Stimulated activated CD4-positive, alpha-beta T cell treated with anti-CD3 and anti-CD28 coated beads, Interleukin-4, amount 100 ng/mL, for 4 hours (primary cell): ENCODE measurements at regions not wholly inside any gene's neighbourhood (a gene's known extent, or its start where the extent isn't known, plus 50 kb on each side); places are given as distances from the start of the nearest gene placed in this dataset.
"Not testable (repeated sequence)": the region's sequence is repeated elsewhere in the genome, so short reads cannot be mapped to it uniquely, and the experiment has no call there.

ENCODE experiments used
- DNase-seq, 2 experiments: peaks; one replicate each; pipeline ENCODE4 v3.0.0-alpha.2; 2020

DNA sequence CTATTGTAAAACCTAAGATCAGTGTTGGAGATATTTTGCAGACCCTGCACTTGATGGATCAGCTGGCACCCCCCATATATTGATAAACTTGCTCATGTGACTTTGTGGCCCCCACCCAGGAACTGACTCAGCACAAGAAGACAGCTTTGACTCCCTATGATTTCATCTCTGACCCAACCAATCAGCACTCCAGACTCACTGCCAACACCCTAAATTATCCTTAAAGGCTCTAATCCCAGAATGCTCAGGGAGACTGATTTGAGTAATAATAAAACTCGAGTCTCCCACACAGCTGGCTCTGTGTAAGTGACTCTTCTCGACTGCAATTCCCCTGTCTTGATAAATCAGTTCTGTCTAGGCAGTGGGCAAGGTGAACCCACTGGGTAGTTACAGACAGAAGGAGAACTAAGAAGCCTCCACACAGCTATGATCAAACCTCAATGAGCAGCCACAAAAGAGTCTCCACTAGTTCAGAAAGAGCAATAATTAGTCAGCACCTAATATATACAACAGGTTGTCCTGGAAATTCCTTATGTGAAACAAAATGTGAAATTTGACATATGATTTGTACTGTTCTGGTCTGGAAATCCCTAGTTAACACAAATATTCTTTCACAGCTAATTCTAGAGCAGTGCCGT lies 52.2 kb downstream of the ACTL7B start:
- DNase-seq: no peak

DNA sequence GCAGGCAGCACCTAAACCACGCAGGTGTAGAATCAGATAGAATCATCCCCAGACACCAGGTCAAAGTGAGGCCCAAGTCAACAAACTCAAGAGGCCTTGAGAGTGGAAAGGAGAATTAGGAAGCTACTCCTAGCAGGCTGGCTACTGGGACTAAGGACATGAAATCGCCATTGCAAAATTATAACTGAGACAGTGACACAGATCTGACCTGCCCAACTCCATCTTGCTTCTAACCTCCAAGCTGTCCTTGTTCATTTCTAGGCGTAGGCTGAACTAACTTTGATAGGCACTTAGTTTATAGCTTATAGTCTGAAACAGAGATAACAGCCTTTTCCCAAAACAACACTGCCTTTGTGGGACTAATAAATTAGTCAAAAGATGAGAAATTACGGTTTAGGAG lies 52.8 kb downstream of the ACTL7B start:
- DNase-seq: no peak

DNA sequence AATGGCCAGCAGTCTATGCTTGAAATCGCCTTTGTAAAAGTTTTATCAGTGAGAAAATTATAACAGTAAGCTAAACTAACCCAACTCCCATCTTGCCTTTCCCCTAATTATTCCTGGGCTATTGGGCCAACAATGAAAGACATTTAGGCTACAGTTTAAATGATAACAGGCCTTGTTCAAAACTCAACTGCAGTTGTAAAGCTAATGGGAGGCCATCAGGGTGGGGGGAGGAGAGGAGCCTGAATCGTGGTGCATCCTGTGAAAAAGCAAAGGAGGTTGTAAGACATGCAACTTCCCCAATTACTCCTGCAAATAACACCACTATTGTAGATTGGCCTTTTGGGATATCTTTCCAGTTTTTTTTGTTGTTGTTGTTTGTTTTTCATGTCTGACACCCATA lies 53.8 kb downstream of the ACTL7B start:
- no peak for DNase-seq

DNA sequence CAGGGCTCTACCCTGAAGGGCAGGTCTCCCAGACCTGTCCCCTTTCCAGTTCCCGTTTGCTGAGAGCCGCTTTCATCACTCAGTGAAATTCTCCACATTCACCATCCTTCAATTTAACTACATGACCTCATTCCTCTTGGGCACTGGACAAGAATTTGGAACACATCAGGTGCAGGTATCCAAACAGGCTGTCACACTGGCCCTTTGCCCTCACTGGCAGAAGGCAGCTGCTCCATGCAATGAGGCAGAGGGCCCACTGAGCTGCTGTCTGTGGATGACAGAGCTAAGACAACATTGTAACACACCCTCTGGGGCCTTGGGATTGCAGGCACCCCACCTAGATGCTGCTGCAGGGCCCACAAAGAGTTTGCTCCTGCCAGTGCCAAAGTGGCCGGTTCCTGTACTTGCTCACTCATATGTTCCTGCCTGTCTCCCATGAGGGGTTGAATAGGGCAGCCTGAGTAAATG lies 55.1 kb downstream of the ACTL7B start:
- no peak for DNase-seq

DNA sequence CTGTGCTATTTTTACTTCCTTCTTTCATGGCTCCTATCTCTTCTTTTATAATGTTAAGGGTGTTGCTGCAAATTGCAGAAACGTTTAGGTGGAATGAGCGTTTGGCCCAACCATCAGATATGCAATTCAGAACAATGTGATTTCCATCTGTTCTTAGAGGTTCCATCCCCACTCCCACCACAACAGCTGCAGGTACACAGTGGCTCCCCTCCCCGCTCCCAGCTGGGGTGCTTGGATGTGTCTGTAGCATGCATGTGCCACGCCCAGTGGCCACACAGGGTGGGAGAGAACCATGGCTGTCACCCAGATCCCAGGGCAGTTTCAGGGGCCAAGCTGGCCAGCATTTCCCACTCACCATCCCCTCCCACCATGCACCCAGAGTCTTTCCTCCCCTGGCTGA lies 62.2 kb downstream of the ACTL7B start:
- DNase-seq: no peak

DNA sequence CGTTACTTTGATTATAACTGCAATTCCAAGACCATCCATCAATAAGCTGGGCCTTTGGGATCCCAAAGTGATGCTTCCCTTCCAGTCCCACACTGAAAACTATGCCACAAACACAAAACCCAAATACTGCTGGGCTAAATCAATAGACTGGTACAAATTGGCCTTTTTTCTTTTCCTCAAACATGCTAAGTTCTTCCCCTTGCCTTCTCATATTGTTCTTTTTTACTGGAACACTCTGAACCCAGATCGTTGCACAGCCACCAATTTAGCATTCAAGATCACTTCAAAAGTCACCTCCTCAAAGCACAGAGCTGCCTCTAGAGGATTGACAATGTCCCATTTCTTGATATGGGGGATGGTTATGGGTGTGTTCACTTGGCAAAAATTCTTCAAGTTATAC lies 66.0 kb downstream of the ACTL7B start:
- no peak for DNase-seq

DNA sequence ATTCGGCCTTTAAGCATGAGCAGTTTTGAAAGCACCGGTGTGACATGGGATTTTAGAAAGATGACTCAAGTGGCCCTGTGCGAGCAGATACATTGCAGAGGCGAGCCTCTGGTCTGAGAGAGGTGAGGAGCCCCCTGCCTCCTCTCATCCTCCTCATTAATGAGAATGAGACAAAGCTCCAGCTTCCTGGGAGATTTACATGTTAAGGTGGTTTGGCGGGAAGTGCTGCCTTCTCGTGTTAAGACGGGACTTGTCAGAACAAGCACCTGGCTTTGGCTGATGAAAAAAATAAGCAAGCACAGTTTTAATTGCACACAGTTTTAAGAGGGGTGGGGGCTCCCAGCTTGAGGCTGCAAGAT lies 68.1 kb downstream of the ACTL7B start:
- DNase-seq: no peak

DNA sequence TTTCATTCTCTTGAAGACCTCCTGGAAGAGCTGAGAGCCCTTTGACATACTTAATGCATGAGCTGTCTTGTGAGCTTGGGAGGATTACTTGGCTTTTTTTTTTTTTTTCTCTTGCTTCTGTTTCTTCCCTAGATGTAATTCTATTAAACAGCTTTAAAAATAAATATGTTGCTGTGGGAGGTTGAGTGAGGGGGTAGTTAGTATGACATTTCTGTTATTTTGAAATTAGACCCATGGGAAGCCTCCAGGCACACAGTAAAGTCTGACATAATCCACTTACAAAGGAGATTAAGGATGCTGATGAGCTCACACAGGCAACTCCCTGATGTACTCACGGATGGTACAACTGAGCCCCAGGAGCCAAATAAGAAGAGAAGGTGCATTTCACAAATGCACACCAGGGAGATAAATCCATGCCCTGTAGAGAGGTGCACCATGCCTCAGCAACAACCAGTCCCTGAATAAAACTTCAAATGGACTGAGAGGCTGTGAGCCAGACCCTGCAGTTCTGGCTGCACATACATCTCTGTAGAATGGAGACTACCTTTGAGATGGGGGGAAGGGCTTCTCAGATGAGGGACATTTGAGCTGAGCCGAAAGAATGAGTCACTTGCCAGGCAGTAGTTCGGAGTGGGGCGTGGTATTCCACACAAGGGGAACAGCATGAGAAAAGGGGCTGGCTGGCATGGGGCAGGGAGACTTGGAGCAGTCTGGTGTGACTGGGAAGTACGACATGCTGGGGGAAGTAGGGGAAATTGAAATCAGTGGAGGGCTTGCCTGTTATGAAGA lies 68.7 kb downstream of the ACTL7B start:
- DNase-seq: no peak

DNA sequence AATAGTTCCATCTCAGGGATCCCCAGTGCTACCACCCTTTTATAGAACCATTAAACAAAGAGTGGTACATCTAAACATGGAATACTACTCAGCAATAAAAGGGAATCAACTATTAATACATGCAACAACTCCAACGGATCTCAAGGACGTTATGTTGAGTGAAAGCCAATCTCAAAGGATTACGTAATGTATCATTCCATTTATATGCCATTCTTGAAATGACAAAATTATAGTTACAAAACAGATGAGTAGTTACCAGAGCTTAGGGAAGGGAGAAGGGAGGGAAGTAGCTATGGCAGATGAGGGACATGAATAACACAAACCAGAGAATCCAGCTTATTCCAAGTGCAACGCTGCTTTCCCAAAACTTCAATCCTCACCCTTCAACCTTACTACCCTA lies 69.5 kb downstream of the ACTL7B start:
- no peak for DNase-seq

DNA sequence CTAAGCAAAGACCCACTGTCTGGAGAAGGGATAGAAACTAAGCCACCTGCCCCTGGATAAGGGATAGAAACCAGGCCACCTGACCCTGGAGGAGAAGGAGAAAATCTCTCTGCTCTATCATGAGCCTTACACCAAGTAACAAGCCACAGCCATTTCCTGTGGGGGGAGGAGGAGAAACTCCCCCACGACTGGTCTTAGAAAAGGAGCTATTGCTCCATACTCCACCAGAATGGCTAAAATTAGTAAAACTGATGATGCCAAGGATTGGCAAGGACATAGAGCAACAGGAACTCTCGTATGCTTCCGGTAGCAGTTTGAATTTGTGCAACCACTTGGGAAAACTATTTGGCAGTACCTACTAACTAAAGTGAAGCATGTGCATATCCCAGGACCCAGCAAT lies 70.8 kb downstream of the ACTL7B start:
- DNase-seq: no peak

DNA sequence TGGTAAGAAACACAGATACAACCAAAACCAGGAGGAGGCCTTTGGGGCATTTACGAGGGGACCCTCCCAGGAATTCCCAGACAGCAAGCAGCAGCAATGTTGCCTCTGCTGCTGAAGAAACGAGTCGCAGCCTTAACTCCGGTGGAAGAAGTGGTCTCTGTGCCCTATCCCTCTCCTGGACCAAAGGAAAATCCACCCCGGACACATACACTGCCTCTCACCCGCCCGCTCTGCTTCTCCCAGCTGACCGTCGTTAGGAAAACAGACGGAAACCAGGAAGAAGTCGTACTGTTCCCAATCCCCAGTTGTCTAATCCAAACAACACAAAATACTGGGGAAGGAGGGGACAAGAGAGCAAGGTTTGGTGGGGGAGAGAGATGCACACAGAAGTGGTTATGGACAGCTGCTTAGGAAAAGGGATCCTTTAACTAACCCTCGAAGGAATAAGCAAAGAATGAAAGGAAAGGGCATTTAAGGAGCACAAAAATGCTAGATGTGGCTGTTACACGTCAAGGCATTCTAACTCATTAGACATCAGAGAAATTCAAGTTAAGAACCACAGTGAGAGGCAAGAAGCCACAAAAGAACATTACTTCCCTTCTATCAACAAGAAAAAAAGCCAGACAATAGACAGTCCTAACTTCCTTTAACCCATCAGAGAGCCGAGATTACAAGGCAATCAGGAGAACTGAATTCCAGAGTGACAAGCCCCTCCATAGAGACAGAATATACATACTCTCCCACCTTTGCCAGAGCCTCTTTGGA lies 71.9 kb downstream of the ACTL7B start:
- DNase-seq: no peak

DNA sequence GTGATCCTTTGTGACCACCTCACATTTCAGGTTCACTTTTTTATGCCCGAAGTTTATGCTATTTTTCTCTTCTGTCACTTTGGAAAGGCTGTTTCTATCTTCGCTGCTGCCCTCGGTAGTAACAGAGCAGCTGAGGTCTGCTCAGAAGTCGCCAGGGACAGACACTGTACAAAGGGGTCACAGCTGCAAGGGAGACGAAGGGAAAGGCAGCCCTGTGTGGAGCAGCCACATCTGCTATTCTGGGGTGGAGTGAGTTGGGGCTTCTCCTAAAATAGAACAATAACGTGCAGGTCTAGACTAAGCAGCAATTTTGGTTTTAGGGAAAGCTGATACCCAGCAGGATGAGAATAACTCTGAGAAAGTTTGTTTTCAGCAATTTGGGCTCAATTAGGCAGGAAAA lies 72.5 kb downstream of the ACTL7B start:
- DNase-seq: no peak

DNA sequence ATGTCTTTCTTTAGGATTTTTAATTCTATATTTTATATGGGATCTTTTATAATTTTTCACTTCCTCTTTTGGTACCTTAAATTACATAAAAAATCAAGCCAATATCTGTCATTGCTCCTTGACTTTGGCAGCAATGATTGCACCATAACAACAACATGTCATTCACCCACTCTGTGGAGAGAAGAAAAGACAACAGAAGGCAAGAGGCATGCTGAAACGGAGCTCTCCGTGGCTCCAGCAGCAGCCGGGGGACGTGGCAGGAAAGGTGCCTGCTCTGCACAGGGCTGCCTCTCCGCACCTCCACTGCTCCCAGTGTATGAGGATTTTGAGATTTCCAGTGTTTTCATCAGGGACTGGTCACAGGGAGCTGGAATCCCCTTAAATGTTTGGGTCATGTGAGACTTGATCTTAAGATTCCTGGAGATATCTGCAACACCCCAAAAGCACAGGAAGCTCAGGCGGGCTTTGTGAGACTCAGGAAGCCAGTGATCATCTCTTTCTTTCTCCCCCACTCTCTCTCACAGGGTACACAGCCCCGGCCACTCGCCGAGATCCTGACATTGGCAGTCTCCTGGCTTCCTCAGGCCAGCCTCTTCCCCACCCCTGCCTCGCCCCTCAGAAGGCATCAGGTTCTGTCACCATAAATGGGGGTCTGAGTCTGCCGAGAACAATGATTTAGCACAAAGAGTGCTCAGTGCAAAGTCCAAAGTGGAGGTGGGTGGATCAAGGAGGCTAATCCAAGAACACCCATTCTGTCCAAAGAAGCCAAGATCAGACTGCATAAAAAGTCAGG lies 74.6 kb downstream of the ACTL7B start:
- DNase-seq: no peak

DNA sequence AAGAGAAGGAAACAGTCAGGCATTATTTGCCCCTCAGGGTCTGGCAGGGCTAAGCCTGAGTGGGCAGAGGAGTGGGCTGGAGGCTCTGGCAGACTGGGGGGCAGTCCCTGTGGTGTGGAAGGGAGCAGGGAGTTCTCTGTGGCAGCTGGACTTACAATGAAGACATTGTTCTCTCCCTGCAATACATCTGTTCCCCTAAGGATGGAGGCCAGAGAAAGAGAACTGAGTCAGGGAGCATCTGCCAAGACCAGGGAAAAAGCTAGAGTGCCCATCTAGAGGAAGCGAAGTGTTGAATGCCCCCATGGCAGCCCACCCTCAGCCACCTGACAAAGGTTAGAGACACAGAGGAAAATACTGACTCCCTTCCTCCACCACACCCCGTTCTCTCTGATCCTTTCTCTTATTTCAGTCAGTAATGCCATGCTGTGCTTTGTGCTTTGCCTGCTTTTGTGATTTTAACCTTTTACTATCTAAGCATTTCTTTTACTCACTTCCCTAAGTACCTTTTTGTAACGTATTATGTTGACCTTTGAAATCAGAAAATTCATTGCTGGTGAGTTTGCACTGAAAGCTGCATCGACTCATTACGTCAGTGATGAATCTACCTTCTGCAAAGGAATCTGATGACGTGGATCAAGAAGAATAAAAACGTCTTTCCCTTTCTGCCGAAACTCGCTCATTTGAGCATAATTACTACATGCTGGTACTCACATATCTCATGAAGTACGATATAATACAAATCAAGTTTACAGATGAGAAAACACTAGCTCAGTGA lies 76.0 kb downstream of the ACTL7B start:
- DNase-seq: no peak

DNA sequence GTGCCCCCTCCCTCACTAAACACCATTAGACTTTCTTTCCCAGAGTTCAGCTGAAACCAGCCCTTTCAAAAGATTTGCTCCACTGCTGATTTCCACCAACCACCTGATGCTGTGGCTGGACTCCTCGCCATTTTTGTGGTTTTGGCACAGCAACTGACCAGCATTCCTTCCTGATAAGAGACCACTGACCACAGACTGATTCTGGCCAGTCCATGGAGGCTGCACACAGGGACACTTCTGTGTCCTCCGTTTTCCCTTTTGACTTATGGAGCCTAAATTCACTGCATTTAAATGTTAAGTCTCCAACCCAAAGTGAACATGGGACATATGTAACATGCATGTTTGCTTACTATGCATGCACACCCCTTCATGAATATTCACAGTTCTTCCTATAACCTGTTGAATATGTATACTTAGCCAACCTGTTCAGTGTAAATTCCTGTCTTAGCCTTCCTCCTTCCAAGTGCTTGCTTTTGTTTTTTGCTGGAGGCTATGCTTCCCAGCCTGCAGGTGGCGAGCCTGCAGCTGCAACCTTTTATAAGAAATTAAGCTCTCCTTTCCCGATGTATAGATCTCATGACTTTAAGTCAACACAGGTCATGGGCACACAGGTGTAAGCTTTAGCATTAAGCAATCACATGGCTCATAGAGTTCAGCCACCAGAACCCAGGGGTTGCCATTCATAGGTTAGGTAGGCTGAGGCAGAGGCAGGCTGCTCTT lies 78.7 kb downstream of the ACTL7B start:
- no peak for DNase-seq

DNA sequence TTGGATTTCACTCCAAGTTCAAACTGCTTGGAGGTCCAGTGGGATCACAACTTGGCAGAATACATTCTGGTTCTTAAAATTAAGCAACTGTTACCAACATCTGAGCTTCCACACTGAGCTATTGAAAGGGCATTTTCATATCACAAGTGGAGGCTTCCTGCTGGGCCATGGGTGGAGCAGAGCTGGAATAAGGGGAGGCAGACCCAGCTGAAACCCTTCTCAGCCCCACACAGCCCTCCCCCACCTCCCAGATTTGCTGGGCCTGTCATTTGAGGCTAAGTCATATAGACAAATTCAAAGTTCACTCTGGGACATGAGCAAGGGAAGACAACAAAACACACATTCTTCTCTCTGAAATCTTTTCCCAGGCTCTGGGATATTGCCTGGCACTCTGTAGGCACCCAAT lies 79.9 kb downstream of the ACTL7B start:
- no peak for DNase-seq

DNA sequence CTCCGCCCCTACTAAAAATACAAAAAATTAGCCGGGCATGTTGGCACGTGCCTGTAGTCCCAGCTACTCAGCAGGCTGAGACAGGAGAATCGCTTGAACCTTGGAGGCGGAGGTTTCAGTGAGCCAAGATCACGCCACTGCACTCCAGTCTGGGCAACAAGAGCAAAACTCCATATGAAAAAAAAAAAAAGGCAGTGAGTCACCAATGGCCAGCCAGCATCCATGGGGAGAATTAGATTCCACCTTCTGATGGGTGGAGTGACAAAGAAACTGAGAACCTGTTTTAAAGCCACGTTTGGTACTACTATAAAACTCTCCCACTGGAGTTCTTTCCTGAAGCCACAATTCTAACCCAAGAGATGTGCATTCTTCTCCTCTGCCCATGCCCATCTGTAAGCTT lies 81.7 kb downstream of the ACTL7B start:
- DNase-seq: not testable (repeated sequence)

DNA sequence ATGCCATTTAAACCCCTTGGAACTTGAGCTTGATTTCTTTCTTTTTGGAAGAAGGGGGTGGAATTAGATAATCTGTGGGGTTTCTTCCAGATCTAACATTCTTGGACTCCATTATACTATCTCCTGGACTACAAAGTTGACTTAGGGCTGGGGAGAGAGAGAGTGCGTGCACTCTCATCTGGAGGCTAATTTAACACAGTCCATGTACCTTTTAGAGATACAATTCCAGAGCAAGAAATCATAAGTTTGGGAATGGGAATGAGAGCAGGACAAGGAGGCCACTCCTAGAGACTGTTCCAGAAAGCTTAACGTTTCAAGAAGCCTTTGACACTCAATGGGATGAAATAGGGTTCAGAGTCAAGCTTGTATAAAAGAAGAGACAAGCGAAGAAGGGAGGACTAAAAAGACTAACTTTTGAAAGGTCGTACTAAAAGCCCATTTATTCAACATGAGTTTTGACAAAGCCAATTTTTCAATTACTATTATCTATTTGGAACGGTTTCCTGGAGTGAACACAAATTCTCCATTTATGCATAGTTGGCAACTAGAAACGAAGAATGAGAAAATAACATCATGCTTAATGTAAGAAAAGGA lies 83.4 kb downstream of the ACTL7B start:
- DNase-seq: no peak

DNA sequence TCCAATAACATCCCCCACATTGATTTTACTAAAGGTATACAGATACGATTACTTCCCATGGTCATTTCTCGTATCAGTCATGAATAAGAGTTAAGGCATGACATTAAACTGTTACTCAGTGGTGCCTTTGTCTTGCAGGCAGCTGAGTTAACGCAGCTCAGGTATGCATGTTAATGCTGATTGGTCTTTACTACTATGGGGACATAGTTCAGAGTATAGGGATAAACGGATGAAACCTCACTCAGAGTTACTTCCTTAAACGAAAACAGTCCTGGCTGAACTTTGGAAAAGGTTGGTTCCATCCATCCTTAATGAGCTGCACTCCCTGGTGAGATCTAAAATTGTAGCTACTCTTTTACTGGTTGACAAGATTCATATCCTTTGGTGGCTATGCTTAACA lies 87.0 kb downstream of the ACTL7B start:
- DNase-seq: no peak

DNA sequence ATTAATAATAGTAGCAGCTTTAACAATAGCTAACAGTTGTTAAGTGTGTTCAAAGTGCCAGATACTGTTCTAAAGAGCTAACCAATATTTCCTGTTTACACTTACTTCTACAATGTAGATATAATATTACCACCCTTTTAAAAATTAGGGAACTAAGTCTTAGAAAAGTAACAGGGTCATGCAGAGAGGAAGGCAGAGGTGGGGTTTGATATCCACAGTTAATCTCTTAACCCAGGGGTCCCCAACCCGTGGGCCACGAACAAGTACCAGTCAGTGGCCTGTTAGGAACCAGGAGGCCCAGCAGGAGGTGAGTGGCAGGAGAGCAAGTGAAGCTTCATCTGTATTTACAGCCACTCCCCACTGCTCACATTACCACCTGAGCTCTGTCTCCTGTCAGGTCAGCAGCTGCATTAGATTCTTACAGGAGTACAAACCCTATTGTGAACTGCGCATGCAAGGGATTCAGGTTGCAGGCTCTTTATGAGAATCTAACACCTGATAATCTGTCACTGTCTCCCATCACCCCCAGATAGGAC lies 89.1 kb downstream of the ACTL7B start:
- no peak for DNase-seq

DNA sequence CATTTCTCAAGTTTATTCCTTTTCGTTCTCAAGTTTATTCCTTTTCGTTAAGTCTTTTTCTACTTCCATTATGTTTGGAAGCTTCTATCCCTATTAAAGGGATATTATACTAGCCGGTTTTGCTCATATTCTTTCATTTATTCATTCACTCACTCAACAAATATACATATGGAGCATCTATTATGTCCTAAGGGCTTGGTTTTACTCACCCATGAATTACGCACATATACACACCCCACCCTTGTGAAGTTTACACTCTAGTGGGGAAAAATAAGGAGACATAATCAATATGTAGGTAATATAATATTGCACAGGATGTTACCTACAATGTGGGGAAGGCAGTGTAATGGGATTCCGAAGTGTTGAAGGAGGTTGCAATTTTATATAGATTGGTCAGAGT lies 90.5 kb downstream of the ACTL7B start:
- no peak for DNase-seq
